Forelimb muscle (tissue), 1 donor: ENCODE measurements at regions not wholly inside any gene's neighbourhood (a gene's known extent, or its start where the extent isn't known, plus 50 kb on each side); places are given as distances from the start of the nearest gene placed in this dataset.

Experiments
- DNase-seq: peaks from one replicate; pipeline ENCODE4 v3.0.0-alpha.2; 2013; ENCODE audit warnings: low read depth

GRCh38 chr3:135471911-135472310 lies 493.6 kb upstream of the PPP2R3A start:
- DNase-seq = no peak

GRCh38 chr3:135473449-135473848 lies 492.1 kb upstream of the PPP2R3A start:
- DNase-seq = no peak

- DNase-seq = no peak
Observed at GRCh38 chr3:135487261-135487660, 478.3 kb upstream of the PPP2R3A start.

- DNase-seq = no peak
Observed at GRCh38 chr3:135490219-135490915, 475.2 kb upstream of the PPP2R3A start.

- no peak for DNase-seq
Observed at GRCh38 chr3:135491491-135492205, 473.9 kb upstream of the PPP2R3A start.

- DNase-seq = no peak
Observed at GRCh38 chr3:135495891-135496290, 469.6 kb upstream of the PPP2R3A start.

GRCh38 chr3:135497979-135498378 lies 467.5 kb upstream of the PPP2R3A start:
- DNase-seq = no peak

- no peak for DNase-seq
Observed at GRCh38 chr3:135499426-135499825, 466.1 kb upstream of the PPP2R3A start.

- no peak for DNase-seq
Observed at GRCh38 chr3:135500034-135500433, 465.5 kb upstream of the PPP2R3A start.

GRCh38 chr3:135503065-135503759 lies 462.3 kb upstream of the PPP2R3A start:
- no peak for DNase-seq

- peak; percentile 14 for DNase-seq
Observed at GRCh38 chr3:135503760-135504686, 461.5 kb upstream of the PPP2R3A start.

- no peak for DNase-seq
Observed at GRCh38 chr3:135513106-135514059, 452.1 kb upstream of the PPP2R3A start.

- DNase-seq = no peak
Observed at GRCh38 chr3:135514060-135514448, 451.5 kb upstream of the PPP2R3A start.

GRCh38 chr3:135516143-135516542 lies 449.4 kb upstream of the PPP2R3A start:
- DNase-seq = no peak

- DNase-seq = no peak
Observed at GRCh38 chr3:135528413-135529015, 437.0 kb upstream of the PPP2R3A start.

GRCh38 chr3:135532021-135532420 lies 433.5 kb upstream of the PPP2R3A start:
- DNase-seq = no peak

GRCh38 chr3:135538123-135538522 lies 427.4 kb upstream of the PPP2R3A start:
- no peak for DNase-seq

GRCh38 chr3:135539351-135539750 lies 426.2 kb upstream of the PPP2R3A start:
- no peak for DNase-seq

GRCh38 chr3:135539854-135540253 lies 425.7 kb upstream of the PPP2R3A start:
- no peak for DNase-seq

GRCh38 chr3:135549928-135550494 lies 415.5 kb upstream of the PPP2R3A start:
- DNase-seq = no peak
